Daoy (cell line): ENCODE measurements at regions not wholly inside any gene's neighbourhood (a gene's known extent, or its start where the extent isn't known, plus 50 kb on each side); places are given as distances from the start of the nearest gene placed in this dataset.

Experiments used
- DNase-seq: peaks from one replicate; pipeline ENCODE4 v3.0.0-alpha.2; 2015; ENCODE audit warnings: low read depth

DNA sequence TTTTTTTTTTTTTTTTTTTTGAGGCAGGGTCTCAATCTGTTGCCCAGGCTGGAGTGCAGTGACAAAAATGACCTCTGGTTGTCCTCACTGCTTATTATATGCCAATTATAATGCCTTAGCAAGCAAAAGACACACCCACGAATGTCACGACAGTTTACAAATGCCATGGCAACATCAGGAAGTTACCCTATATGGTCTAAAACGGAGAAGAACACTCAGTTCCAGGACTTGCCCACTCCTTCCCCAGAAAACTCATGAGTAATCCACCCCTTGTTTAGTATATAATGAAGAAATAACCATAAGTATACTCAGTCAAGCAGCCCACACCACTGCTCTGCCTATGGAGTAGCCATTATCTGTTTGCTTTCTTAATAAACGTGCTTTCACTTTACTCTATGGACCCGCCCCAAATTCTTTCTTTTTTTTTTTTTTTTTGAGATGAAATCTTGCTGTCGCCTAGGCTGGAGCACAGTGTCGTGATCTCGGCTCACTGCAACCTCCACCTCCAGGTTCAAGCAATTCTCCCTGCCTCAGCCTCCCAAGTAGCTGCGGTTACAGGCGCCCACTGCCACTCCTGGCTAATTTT is 106.2 kb downstream of the SMIM20 start:
- DNase-seq, result peak; percentile 30

DNA sequence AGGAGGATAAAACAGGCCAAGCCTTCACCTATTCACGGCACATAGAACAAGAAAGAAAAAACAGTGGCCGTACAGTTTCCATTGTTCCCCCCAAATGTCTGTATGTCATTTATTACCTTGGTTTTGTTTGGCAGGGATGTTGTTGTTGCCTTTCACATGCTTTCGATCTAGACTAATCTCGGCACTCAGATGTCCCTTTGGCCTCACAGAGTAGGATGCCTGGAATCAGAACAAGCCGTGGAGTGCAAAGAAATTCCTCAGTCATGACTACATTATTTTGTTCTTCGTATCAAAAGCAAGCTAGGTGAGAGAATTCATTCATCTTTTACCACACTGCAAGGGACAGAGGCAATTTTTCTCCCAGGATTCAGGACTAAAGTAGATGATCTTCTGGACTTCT is 106.9 kb downstream of the SMIM20 start:
- DNase-seq, result peak; percentile 51

GRCh38 chr4:26021417-26022345 is 107.7 kb downstream of the SMIM20 start:
- no peak for DNase-seq

DNA sequence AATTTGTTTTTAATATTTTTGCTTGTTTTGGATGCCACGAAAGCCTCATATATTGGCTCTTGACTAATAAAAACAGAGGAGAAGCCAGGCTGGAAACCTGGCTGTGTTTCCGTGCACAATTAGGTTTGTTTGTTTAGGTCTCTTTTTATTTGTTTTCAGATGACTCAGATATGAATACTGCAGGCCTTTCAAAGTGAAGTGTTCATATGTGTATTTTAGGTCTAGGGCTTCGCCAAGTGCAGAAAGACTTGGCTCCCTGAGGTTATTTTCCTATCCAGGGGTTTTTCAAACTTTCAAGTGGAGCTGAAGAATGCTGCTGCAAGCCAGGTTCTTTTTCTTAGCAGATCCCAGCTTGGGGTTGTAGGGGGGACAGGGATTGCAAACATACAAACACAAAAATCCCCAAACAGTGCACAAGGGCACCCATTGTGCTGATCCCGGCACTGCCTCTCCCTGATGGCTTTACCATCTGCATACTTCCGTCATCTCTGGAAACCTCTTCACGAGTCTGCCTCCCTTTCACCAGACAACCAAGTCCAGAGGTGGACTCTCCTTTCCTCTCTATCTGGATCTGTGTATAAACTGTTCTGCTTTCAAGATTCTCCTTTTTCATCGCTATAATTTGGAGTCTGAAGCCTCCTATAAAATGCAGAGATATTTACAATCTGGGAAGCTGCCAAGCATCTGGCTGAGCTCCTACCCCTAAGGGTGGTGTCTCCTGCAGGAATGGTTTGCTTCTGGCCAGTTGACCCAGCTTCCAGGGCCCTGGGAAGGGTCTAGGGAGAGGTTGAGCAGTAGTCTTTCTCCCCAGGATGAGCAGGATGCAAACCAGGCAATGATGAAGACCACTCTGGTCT is 108.6 kb downstream of the SMIM20 start:
- peak; percentile 50 for DNase-seq

DNA sequence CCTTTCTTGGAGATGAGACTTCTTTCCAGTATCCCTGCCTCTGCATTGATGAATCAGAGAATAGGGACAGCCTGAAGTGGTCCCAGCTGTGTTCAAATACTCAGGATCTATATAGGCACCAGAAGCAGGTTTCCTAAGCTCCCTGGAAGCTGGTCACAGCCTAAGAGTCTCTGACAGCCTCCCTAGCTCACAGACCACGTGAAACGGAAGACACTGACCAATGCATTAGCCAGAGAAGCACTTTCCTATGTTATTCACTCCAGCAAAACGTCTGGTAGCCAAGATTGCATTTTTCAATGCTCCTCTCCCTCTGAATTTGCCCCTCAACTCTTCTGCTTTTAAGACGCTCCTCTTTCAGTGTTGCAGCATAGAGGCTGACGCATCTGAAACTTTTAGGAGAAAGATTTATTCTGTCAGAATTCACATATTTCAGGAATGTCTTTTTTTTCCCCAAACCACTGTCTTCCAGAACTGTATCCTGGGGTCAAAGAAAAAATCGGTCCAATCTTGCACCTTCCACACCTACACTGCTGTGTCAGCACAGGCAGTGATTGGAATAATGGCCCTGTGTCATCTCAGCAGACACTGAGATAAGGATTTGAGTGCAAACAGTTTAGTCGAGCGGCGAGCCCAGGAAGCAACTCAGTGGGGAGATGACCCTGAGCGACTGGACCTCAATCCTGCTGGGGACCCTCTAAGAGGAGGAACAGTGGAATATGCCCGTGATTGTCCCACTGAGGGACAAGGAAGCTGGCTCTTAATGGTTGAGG is 109.4 kb downstream of the SMIM20 start:
- no peak for DNase-seq

DNA sequence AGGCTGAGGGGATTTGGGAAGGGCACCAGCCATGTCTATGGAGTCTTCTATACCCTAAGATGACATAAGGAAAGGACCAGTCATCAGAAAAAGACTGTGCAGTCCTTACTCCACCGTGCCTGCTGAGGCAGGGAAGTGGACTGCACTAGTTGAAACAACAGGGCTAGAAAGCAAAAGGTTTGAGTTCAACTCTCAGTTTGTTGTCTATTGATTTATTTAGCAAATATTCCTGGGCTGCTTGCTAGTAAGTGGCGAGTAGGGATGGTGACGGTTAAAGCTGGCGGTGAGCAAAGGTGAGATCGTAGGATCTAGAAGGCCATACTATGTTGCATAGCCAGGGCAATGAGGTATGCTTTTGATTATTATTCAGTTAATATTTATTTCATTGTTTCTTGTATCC is 110.1 kb downstream of the SMIM20 start:
- DNase-seq, result no peak

DNA sequence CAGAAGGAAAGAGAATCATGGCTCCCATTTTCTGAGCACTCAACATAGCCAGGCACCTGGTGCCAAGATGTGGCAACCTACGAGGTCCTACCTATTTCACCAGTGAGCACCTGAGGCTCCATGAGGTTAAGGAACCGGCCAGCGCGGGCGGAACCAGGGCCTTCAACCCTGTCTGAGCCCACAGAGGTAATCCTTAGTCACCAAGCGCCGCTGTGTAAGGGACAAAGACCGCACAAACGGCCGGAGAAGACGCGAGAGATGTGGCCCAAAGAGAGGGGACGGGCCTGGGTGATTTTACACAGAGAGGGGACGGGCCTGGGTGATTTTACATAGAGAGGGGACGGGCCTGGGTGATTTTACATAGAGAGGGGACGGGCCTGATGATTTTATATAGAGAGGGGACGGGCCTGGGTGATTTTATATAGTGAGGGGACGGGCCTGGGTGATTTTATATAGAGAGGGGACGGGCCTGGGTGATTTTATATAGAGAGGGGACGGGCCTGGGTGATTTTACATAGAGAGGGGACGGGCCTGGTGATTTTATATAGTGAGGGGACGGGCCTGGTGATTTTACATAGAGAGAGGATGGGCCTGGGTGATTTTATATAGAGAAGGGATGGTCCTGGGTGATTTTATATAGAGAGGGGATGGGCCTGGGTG is 114.2 kb downstream of the SMIM20 start:
- no peak for DNase-seq

DNA sequence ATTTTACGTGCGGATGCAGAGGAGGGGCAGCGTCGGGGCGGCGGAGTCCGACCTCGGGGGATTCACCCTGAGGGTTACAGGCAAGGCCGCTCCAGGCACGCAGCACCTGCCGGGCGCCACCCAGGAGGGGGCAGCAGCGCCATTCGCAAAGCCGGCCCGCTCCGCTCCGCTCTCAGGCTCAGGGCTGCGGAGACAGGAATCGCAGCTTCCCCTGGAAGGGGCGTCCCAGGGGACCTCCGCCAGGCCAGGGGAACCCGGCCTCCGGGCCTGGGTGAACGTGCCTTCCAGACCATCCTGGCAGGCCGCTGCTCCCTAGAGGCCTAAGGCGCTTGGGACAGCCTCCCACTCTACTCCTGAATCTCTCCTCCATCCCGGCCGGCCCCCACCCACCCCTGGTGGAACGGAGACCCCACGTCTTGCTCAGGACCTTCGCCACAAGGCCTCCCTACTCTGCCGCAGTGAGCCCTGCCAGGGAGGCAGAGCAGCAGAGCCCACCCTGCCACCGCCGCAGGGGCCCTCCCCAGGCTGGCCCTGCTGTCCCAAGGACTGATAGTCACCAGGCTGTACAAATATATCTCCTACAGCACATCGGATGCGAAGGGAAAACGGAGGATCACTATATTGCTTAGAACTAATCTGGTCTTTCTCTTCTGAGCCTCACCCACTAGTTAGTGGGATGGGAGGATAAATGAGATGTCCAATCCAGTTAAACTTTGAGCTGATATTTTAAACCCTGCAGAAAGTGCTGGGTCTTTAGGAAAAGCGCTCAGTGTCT is 115.0 kb downstream of the SMIM20 start:
- DNase-seq, result no peak

- DNase-seq, result no peak
Observed at GRCh38 chr4:26029568-26030131, 115.6 kb downstream of the SMIM20 start.

DNA sequence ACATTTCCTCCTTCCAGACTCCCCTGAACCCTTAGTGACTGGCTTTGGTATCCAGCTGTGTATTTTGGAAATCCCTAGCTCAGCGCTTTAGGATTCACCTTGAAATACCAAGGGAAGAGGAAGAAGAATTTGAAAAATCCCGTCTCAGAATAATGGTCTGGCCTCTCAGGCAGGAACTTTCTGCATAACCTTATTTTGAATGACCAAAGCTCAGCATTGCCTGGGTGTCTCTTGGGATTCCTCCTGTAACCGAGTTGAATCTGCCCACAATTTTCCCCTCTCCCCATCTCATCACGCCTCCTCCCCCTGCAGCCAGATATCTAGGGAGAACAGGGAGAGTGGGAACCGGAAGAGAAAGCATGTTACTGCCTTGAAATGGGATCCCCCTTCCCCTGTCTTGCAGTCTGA is 116.2 kb downstream of the SMIM20 start:
- DNase-seq, result no peak

DNA sequence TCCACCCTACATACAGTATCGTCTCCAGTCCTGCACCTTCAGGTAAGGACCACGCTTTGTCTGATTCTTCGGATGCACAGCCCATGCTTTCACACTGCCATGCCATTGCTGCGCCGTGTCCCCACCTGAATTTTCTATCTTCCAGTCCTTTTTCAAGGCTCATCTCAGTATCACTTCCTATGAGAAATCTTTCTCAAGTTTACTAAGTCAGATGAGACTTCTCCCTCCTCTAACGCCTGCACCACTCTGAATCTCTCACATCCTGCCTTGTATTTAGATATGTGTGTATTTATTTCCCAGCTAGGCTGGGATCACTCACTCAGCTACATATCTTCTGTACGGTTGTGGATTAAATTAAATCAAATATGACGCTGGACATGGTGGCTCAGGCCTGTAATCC is 116.8 kb downstream of the SMIM20 start:
- no peak for DNase-seq

GRCh38 chr4:26031704-26032103 is 117.7 kb downstream of the SMIM20 start:
- no peak for DNase-seq

GRCh38 chr4:26032142-26032541 is 118.1 kb downstream of the SMIM20 start:
- no peak for DNase-seq

GRCh38 chr4:26032630-26033317 is 118.8 kb downstream of the SMIM20 start:
- DNase-seq, result peak; percentile 22

DNA sequence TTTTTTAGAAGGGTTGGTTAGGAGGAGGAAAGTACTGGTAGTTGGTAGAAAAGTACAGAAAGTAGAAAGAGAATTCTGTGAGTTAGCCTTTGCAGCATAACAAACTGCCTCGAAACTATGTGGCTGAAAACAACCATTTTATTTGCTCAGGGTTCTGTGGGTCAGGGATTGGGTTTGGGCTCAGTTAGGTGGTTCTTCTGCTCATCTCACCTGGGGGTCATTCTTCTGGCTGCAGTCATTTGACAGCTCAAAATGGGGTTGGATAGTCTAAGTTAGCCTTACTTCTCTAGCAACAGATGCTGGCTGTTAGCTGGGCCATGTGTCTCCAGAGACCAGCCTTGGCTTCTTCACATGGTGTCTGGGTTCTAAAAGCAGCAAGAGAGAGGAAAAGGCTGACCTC is 119.4 kb downstream of the SMIM20 start:
- DNase-seq, result no peak

GRCh38 chr4:26034849-26035248 is 120.8 kb downstream of the SMIM20 start:
- no peak for DNase-seq

DNA sequence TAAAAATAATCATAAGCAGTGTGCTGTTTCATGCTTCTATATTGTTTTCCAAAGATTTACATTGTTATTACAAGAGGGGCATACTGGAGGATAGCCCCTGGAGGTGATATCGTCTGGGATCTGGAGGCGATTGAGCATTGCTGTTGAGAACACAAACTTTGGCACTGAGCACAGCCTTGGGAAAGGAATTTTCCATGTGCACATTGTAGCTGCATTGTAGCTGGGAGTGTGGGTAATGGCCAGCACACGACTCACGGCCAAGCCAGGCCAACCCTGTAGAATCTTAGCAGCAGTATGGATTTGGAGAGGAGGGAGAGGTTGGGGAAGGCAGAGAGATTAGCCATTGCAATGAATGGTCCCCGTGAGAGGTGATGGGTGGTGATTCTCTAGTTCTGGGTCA is 121.9 kb downstream of the SMIM20 start:
- no peak for DNase-seq

GRCh38 chr4:26039639-26040359 is 125.8 kb downstream of the SMIM20 start:
- DNase-seq, result no peak

- no peak for DNase-seq
Observed at GRCh38 chr4:26044524-26044923, 130.5 kb downstream of the SMIM20 start.
